RWPE2 (cell line): ENCODE measurements at regions not wholly inside any gene's neighbourhood (a gene's known extent, or its start where the extent isn't known, plus 50 kb on each side); places are given as distances from the start of the nearest gene placed in this dataset.

Experiments
- ATAC-seq: fragments of 200-7000 bp; cut with Tn5 transposase; 3 replicates; pipeline ENCODE4 v1.9.1; 2021; ENCODE audit warnings: low read depth
- DNase-seq: peaks from one replicate; pipeline ENCODE4 v3.0.0-alpha.2; 2020; ENCODE audit warnings: low spot score
- H3K27ac ChIP-seq: fragments of 450-650 bp; 2 replicates; pipeline ENCODE4 v1.5.1; 2017; ENCODE audit warnings: mild to moderate bottlenecking; ENCODE audit not compliant: poor library complexity, severe bottlenecking
- H3K27me3 ChIP-seq: fragments of 250-450 bp; sonication (Bioruptor Pico); 2 replicates; pipeline ENCODE4 v1.5.1; 2021; ENCODE audit warnings: mild to moderate bottlenecking, moderate library complexity; ENCODE audit not compliant: insufficient read depth, poor library complexity, severe bottlenecking
- H3K36me3 ChIP-seq: fragments of 250-450 bp; sonication (Bioruptor Pico); 2 replicates; pipeline ENCODE4 v1.5.1; 2020; ENCODE audit warnings: low read depth, mild to moderate bottlenecking, moderate library complexity
- H3K4me1 ChIP-seq: fragments of 250-450 bp; sonication (Bioruptor Pico); 2 replicates; pipeline ENCODE4 v1.5.1; 2021; ENCODE audit warnings: mild to moderate bottlenecking, moderate library complexity; ENCODE audit not compliant: insufficient read depth, poor library complexity, severe bottlenecking
- H3K4me3 ChIP-seq: fragments of 250-450 bp; sonication (Bioruptor Pico); 2 replicates; pipeline ENCODE4 v1.5.1; 2021; ENCODE audit warnings: mild to moderate bottlenecking, moderate library complexity; ENCODE audit not compliant: severe bottlenecking
- H3K9me3 ChIP-seq: fragments of 250-450 bp; sonication (Bioruptor Pico); 2 replicates; pipeline ENCODE4 v1.5.1; 2021; ENCODE audit warnings: mild to moderate bottlenecking, moderate library complexity; ENCODE audit not compliant: severe bottlenecking
- CTCF ChIP-seq: fragments of 450-650 bp; IDR thresholded peaks from one replicate; pipeline ENCODE4 v1.5.1; 2017; ENCODE audit warnings: mild to moderate bottlenecking, moderate library complexity; ENCODE audit not compliant: poor library complexity, severe bottlenecking

DNA sequence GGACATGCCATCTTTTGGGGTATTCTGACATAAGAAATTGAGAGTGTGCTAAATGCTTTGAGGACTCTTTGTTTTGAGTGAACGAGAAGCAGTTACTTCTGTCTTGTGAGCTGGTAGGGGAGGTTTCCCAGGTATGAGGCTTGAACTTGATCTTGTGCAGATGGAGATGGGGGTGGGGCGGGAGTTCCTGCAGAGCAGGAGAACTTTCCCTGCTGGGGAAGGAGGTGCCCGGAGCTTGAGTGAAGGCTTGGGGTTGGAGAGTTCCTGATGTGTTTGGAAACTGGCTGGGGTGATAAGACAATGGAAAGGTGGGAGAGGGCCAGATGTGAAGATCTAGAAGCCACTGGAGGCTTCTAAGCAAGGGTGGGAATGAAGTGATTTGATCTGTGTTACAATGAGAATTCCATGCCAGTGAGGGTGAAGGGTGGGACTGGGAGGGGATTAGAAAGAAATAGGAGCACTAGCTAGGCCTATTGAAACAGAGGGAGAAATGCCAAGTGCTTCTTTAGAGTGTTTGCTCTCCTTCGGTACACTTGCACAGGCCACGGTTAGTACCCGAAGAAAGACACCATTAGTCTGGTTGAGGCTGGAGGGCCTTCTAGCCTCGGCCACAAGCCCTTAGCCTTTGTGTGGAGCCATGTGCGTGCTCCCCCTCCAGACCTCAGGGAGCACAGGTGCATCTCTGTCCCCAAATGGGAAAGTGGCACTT, 103.5 kb upstream of the STOX2 start:
- Histone ChIP-seq H3K4me1 (no peaks in the 10 kb centered on the region), H3K27me3 (peaks cover 3% of the 10 kb centered on the region), H3K36me3 (no peaks in the 10 kb centered on the region), H3K4me3 (no peak overlapping the region), H3K27ac (no peak overlapping the region), H3K9me3 (no peaks in the 10 kb centered on the region)
- ATAC-seq = no peak
- TF ChIP-seq CTCF = no peak
- no peak for DNase-seq

GRCh38 chr4:183806341-183806740, 98.8 kb upstream of the STOX2 start:
- Histone ChIP-seq H3K27ac (no peak overlapping the region), H3K9me3 (no peaks in the 10 kb centered on the region), H3K36me3 (no peaks in the 10 kb centered on the region), H3K4me3 (no peak overlapping the region), H3K4me1 (no peaks in the 10 kb centered on the region), H3K27me3 (no peaks in the 10 kb centered on the region)
- DNase-seq (no peak), ATAC-seq (no peak)
- no peak for TF ChIP-seq CTCF

DNA sequence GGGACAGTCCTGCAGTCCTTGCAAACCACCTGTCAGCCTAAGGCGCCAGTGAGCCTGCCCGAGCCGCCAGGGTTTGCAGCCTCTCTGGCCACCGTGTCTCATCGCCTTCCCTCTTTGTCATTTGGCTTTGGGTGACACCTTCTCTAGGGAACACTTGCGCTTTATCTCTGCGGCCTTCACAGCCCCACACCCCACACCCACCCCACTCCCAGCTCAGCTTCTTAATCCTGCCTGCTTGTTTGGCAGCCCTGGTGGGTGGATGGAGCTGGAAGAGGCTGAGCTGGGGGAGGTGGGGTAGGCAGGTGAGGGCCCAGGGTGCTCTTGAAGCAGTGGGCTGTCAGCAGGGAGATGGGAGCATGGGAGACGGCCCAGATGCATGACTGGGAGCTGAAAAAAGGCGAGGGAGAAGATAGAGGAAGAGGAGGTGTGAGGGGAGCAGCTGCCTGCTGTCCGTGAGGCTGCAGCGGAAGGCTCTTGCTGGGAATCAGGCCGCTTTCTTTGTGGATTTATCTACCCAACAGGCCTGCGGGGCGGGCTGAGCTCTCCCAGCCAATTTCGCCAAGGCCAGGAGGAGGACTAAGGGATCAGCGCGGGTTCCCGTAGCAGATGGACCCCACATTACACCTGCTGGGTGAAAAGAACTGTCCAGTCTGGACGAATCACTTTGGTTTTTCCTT, 97.5 kb upstream of the STOX2 start:
- no peaks in the 10 kb centered on the region for H3K27me3 ChIP-seq
- ATAC-seq = no peak
- H3K4me3 ChIP-seq = no peak overlapping the region
- no peak overlapping the region for H3K27ac ChIP-seq
- TF ChIP-seq CTCF = no peak
- no peaks in the 10 kb centered on the region for H3K9me3 ChIP-seq
- H3K36me3 ChIP-seq = no peaks in the 10 kb centered on the region
- DNase-seq = no peak
- no peaks in the 10 kb centered on the region for H3K4me1 ChIP-seq

DNA sequence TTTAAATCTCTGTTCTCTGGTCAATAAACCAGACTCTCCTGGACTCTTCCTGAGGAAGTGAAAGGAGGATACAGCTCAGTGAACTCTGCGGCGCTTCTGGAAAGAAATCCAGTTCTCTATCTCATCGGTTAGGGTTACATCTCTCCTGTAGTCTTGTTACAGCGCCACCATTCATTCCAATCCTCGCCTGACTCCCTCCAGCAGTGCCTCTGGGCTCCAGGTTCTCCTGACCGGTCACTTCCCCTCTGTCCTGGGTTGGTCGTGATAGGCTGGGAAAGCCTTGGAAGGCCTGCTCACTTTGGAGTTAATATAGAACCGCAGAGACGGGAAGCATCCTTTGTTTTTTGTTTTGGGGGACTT, 97.0 kb upstream of the STOX2 start:
- no peaks in the 10 kb centered on the region for H3K4me1 ChIP-seq
- H3K9me3 ChIP-seq = no peaks in the 10 kb centered on the region
- H3K4me3 ChIP-seq = no peak overlapping the region
- no peak for DNase-seq
- H3K27ac ChIP-seq = no peak overlapping the region
- ATAC-seq = no peak
- H3K27me3 ChIP-seq = no peaks in the 10 kb centered on the region
- H3K36me3 ChIP-seq = no peaks in the 10 kb centered on the region
- TF ChIP-seq CTCF = no peak

DNA sequence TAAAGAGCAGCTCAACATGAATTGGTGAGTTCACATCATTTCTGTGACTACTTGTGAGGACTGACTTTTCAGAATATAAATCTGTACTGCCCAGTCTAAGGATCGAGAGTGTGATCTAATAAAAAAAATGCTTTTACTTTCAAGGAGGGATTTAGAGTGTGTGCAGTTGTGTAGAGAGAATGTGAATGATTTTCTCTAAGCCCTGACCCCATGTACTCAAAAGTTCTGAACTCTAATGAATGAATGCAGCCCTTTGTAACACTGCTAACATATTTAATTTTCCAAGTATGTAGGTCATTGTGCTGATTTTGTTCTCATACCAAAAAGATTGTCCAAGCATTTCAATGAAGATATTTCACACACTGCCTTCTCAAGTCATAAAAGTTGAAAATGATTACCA, 92.5 kb upstream of the STOX2 start:
- H3K4me1 ChIP-seq = no peaks in the 10 kb centered on the region
- ATAC-seq = no peak
- TF ChIP-seq CTCF = no peak

More for the DNA sequence above, 92.5 kb upstream of the STOX2 start:
- no peaks in the 10 kb centered on the region for H3K9me3 ChIP-seq
- H3K27ac ChIP-seq = no peak overlapping the region
- DNase-seq = no peak
- no peaks in the 10 kb centered on the region for H3K27me3 ChIP-seq
- no peak overlapping the region for H3K4me3 ChIP-seq
- H3K36me3 ChIP-seq = no peaks in the 10 kb centered on the region
